ENCODE measurements at regions not wholly inside any gene's neighbourhood (a gene's known extent, or its start where the extent isn't known, plus 50 kb on each side); places are given as distances from the start of the nearest gene placed in this dataset.

- Histone ChIP-seq H3K4me2 (ENCODE audit: low read depth, low read length, poor library complexity, severe bottlenecking) (no peak overlapping the region), H3K27ac (ENCODE audit: low read depth, low read length) (no peak overlapping the region), H2AFZ (ENCODE audit: low read depth, low read length, severe bottlenecking) (no peak overlapping the region), H3F3A (ENCODE audit: insufficient read depth) (no peaks in the 10 kb centered on the region), H3K9me3 (ENCODE audit: insufficient read depth, low read length) (no peaks in the 10 kb centered on the region; the same call in 1 of the 2 replicates), H4K20me1 (ENCODE audit: low read depth, low read length) (no peaks in the 10 kb centered on the region), H3K27me3 (ENCODE audit: low read length) (no peaks in the 10 kb centered on the region), H3K36me3 (ENCODE audit: low read length) (no peaks in the 10 kb centered on the region), H3K9me2 (replicated peaks; ENCODE audit: insufficient read depth, low read length) (no peaks in the 10 kb centered on the region), H3K4me3 (ENCODE audit: insufficient read depth, low read length, poor library complexity, severe bottlenecking) (no peak overlapping the region), H3K79me2 (ENCODE audit: insufficient read depth, low read length) (no peaks in the 10 kb centered on the region), H3K9ac (ENCODE audit: low read length) (no peak overlapping the region)
- TF ChIP-seq CTCF (IDR thresholded peaks at IDR 0.05; ENCODE audit: insufficient read depth, low read length, poor library complexity, severe bottlenecking) (no peak), EZH2phosphoT487 (conservative IDR thresholded peaks at IDR 0.05; ENCODE audit: low read length) (no peak)
Measured at GRCh38 chr2:65724336-65724735, 291.9 kb upstream of the SPRED2 start.

GRCh38 chr2:65722028-65722778, 289.8 kb upstream of the SPRED2 start:
- Histone ChIP-seq H3K27ac (ENCODE audit: low read depth, low read length) (no peak overlapping the region), H4K20me1 (ENCODE audit: low read depth, low read length) (no peaks in the 10 kb centered on the region), H3K4me3 (ENCODE audit: insufficient read depth, low read length, poor library complexity, severe bottlenecking) (no peak overlapping the region), H3K4me2 (ENCODE audit: low read depth, low read length, poor library complexity, severe bottlenecking) (no peak overlapping the region), H3K79me2 (ENCODE audit: insufficient read depth, low read length) (no peaks in the 10 kb centered on the region), H3F3A (ENCODE audit: insufficient read depth) (no peaks in the 10 kb centered on the region), H2AFZ (ENCODE audit: low read depth, low read length, severe bottlenecking) (no peak overlapping the region), H3K9me3 (ENCODE audit: insufficient read depth, low read length) (no peaks in the 10 kb centered on the region; the same call in 1 of the 2 replicates), H3K27me3 (ENCODE audit: low read length) (no peaks in the 10 kb centered on the region), H3K9me2 (replicated peaks; ENCODE audit: insufficient read depth, low read length) (no peaks in the 10 kb centered on the region), H3K9ac (ENCODE audit: low read length) (no peak overlapping the region), H3K36me3 (ENCODE audit: low read length) (no peaks in the 10 kb centered on the region)
- TF ChIP-seq EZH2phosphoT487 (conservative IDR thresholded peaks at IDR 0.05; ENCODE audit: low read length) = no peak
- no peak for TF ChIP-seq CTCF (IDR thresholded peaks at IDR 0.05; ENCODE audit: insufficient read depth, low read length, poor library complexity, severe bottlenecking)

- no peaks in the 10 kb centered on the region for H3K9me2 ChIP-seq (replicated peaks; ENCODE audit: insufficient read depth, low read length)
- H3K9ac ChIP-seq (ENCODE audit: low read length) = no peak overlapping the region
Measured at GRCh38 chr2:65716698-65717097, 284.3 kb upstream of the SPRED2 start.

More at GRCh38 chr2:65716698-65717097, 284.3 kb upstream of the SPRED2 start:
- Histone ChIP-seq H2AFZ (ENCODE audit: low read depth, low read length, severe bottlenecking) (no peak overlapping the region), H3K36me3 (ENCODE audit: low read length) (no peaks in the 10 kb centered on the region), H3K27ac (ENCODE audit: low read depth, low read length) (no peak overlapping the region), H3K4me3 (ENCODE audit: insufficient read depth, low read length, poor library complexity, severe bottlenecking) (no peak overlapping the region), H3K27me3 (ENCODE audit: low read length) (no peaks in the 10 kb centered on the region), H3K79me2 (ENCODE audit: insufficient read depth, low read length) (no peaks in the 10 kb centered on the region), H3K4me2 (ENCODE audit: low read depth, low read length, poor library complexity, severe bottlenecking) (no peak overlapping the region), H3K9me3 (ENCODE audit: insufficient read depth, low read length) (no peaks in the 10 kb centered on the region), H4K20me1 (ENCODE audit: low read depth, low read length) (no peaks in the 10 kb centered on the region), H3F3A (ENCODE audit: insufficient read depth) (no peaks in the 10 kb centered on the region)
- TF ChIP-seq CTCF (IDR thresholded peaks at IDR 0.05; ENCODE audit: insufficient read depth, low read length, poor library complexity, severe bottlenecking) (no peak), EZH2phosphoT487 (conservative IDR thresholded peaks at IDR 0.05; ENCODE audit: low read length) (no peak)
